ENCODE measurements at regions not wholly inside any gene's neighbourhood (a gene's known extent, or its start where the extent isn't known, plus 50 kb on each side); places are given as distances from the start of the nearest gene placed in this dataset.
A peak's percentile ranks its signal among the peaks of the same experiment; 100 is the strongest.

DNA sequence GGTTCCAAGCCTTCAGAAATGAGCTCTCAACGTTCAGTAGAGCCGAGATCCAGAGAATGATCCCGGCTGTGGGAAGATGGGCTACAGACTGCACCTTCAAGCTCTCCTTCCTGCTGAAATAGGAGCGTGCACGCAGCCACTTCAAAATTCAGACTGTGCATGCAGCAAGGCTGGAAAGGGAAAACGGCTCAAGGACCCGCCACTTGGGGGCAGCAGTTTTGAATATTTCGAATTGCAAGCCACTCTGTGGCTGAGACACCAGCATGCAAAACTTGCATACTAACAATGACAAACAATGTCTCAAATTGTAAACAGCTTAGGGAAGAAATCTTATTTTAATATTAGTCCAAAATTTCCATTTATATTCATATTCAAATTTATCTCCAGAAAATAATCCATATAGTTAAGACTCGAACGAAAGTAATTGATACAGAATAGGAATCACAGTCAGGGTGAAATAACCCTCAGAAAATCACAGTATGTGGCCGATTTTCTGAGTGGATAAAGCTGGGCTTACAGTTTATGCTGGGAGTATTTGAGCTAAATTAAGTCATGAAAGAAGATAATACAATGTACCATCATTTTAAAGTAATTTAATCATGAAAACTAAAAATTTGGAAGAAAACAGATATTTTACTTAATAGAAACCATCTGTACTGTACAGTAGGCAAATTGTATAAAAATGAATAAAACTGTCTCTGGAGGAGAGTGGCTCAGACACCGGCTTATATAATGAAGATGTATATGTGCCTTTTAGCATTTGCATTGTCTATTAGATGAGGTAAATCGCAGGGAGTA, 137.9 kb upstream of the MKI67 start:
- H3K27me3 Mint-ChIP-seq (ENCODE audit: insufficient read depth), result peaks cover 3% of the 10 kb centered on the region; the same call in 1 of the 2 replicates
- no peaks in the 10 kb centered on the region for H3K4me1 Mint-ChIP-seq (ENCODE audit: low read depth)
- H3K36me3 Mint-ChIP-seq (ENCODE audit: low read depth), result no peaks in the 10 kb centered on the region
- no peak overlapping the region for H3K4me3 Mint-ChIP-seq
- DNase-seq, result peak; percentile 43
- peaks cover 10% of the 10 kb centered on the region for H3K9me3 Mint-ChIP-seq
- H3K27ac Mint-ChIP-seq, result no peak overlapping the region
- TF ChIP-seq, protein P1, sequence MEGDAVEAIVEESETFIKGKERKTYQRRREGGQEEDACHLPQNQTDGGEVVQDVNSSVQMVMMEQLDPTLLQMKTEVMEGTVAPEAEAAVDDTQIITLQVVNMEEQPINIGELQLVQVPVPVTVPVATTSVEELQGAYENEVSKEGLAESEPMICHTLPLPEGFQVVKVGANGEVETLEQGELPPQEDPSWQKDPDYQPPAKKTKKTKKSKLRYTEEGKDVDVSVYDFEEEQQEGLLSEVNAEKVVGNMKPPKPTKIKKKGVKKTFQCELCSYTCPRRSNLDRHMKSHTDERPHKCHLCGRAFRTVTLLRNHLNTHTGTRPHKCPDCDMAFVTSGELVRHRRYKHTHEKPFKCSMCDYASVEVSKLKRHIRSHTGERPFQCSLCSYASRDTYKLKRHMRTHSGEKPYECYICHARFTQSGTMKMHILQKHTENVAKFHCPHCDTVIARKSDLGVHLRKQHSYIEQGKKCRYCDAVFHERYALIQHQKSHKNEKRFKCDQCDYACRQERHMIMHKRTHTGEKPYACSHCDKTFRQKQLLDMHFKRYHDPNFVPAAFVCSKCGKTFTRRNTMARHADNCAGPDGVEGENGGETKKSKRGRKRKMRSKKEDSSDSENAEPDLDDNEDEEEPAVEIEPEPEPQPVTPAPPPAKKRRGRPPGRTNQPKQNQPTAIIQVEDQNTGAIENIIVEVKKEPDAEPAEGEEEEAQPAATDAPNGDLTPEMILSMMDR (IDR thresholded peaks at IDR 0.05), result peak; percentile 70

DNA sequence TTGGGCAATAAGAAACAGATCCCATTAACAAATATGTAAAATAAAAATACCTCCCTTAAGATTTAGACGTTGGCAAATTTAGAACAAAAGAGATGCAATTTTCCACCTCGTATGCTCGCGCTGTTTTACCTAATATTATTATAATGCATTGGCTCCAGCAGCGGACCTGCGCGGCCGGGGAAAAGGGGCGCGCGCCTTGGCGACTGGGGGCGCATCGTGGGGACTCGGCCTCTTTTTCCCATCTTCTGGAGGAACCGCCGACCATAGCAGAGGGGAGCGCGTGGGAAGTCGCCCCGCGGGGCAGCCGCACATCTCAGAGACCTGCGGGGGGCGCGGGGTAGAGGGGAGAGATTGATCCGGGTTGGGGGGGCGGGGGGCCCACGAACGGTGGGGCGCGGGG, 139.4 kb upstream of the MKI67 start:
- peaks cover 3% of the 10 kb centered on the region; the same call in 1 of the 2 replicates for H3K27me3 Mint-ChIP-seq (ENCODE audit: insufficient read depth)
- H3K9me3 Mint-ChIP-seq, result peaks cover 12% of the 10 kb centered on the region
- TF ChIP-seq, protein P1 (IDR thresholded peaks at IDR 0.05), result no peak
- H3K36me3 Mint-ChIP-seq (ENCODE audit: low read depth), result no peaks in the 10 kb centered on the region
- H3K4me1 Mint-ChIP-seq (ENCODE audit: low read depth), result no peaks in the 10 kb centered on the region
- no peak for DNase-seq
- no peak overlapping the region for H3K27ac Mint-ChIP-seq
- no peak overlapping the region for H3K4me3 Mint-ChIP-seq

DNA sequence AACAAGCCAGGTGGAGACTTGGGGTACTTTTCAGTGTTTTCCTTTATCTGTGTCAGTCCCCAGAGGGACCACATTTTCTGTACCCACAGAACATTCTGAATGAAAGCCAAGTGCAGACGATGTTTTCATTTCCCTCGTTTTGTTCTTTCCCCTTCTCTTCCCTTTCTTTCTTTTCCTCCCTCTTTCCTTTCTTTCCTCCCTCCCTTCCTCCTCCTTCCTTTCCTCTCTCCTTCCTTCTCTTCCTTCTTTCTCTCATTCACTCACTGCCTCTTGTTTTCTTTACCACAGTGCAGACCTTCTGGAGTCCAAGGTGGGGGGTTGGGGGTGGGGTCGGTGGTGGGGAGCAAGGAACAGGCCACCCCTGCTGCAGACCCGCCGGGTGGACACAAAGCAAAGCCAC, 141.4 kb upstream of the MKI67 start:
- Mint-ChIP-seq H3K4me3 (no peak overlapping the region), H3K27ac (no peak overlapping the region), H3K36me3 (ENCODE audit: low read depth) (no peaks in the 10 kb centered on the region), H3K4me1 (ENCODE audit: low read depth) (no peaks in the 10 kb centered on the region), H3K27me3 (ENCODE audit: insufficient read depth) (peaks cover 3% of the 10 kb centered on the region; the same call in 1 of the 2 replicates), H3K9me3 (peaks cover 22% of the 10 kb centered on the region)
- no peak for DNase-seq
- TF ChIP-seq, protein P1 (IDR thresholded peaks at IDR 0.05), result no peak

DNA sequence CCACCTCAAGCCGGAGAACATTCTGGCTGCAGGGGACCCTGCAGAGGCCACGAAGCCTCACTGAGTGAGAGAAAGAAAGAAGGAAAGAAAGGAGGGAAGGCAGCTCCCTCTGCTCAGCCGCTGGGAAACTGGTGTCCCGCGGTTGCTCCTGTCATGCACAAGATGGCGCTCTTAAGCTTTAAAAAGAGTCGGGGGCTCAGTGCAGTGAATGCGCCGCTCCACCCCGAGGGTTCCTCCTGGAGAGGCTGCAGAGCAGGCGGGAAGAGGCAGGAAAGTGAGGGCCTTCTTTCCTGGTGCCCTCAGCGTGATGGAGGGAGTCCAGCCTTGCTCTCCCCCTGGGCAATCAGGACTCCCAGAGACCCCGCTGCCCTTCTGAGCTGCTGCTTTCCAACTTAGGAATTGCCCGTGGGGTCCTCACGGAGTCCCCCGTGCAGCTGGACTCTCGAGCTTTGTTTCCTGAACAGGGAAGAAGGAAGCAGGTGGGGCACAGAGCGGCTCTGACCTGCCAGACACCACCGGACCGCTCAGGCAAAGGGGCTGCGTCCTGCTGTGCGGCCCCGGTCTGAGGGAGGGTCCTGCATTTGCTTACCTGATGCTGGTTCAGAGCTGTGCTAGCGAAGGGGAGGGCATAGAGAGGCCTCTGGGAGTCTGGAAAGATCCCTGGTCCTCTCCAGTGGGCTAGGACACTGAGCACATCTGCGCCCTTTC, 141.9 kb upstream of the MKI67 start:
- Mint-ChIP-seq H3K4me3 (no peak overlapping the region), H3K4me1 (ENCODE audit: low read depth) (no peaks in the 10 kb centered on the region), H3K9me3 (peaks cover 26% of the 10 kb centered on the region), H3K27me3 (ENCODE audit: insufficient read depth) (peaks cover 5% of the 10 kb centered on the region; the same call in 1 of the 2 replicates), H3K36me3 (ENCODE audit: low read depth) (no peaks in the 10 kb centered on the region), H3K27ac (no peak overlapping the region)
- TF ChIP-seq, protein P1 (IDR thresholded peaks at IDR 0.05), result peak; percentile 30; the same call in 1 of the 2 replicates
- no peak for DNase-seq

DNA sequence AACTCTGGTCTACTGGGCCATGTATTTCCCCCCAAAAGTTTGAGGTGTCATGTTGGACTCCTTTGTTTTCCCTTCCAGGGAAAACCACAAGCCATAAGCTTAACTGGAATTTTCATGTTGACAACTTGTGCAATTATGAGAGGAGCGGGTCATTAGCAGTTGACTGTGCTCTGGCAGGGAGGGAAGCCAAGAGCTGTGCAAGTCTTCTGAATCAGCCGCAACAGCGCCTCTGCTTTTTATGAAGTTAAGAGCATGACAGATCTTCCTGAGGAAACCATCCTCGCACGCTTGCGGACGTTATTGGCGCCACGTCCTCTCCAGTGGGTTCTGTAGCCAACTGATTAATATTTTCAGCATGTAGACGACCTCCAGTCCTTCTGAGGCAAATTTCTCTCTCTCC, 148.7 kb upstream of the MKI67 start:
- TF ChIP-seq, protein P1 (IDR thresholded peaks at IDR 0.05), result no peak
- H3K4me3 Mint-ChIP-seq, result no peak overlapping the region
- peaks cover 28% of the 10 kb centered on the region for H3K9me3 Mint-ChIP-seq
- no peaks in the 10 kb centered on the region for H3K36me3 Mint-ChIP-seq (ENCODE audit: low read depth)
- H3K27ac Mint-ChIP-seq, result no peak overlapping the region
- H3K27me3 Mint-ChIP-seq (ENCODE audit: insufficient read depth), result peaks cover 2% of the 10 kb centered on the region; the same call in 1 of the 2 replicates
- no peak for DNase-seq
- H3K4me1 Mint-ChIP-seq (ENCODE audit: low read depth), result no peaks in the 10 kb centered on the region

All from HFFc6 (cell line).